HL-60 (cell line): ENCODE measurements at regions not wholly inside any gene's neighbourhood (a gene's known extent, or its start where the extent isn't known, plus 50 kb on each side); places are given as distances from the start of the nearest gene placed in this dataset.

Experiments
- CTCF ChIP-seq: IDR thresholded peaks from one replicate; pipeline ENCODE4 v1.5.1; 2011; ENCODE audit warnings: low read length, control low read depth, inconsistent platforms; ENCODE audit not compliant: insufficient read depth
- POLR2AphosphoS5 ChIP-seq: IDR thresholded peaks from 2 replicates; pipeline ENCODE4 v1.6.1; 2012; ENCODE audit warnings: low read depth
- REST ChIP-seq: IDR thresholded peaks from 2 replicates; pipeline ENCODE4 v1.6.1; 2012; ENCODE audit warnings: low read depth; ENCODE audit not compliant: insufficient replicate concordance
- SPI1 ChIP-seq: IDR thresholded peaks from 2 replicates; pipeline ENCODE4 v1.6.1; 2012; ENCODE audit warnings: low read depth, mild to moderate bottlenecking, borderline replicate concordance

- TF ChIP-seq CTCF (no peak), REST (no peak), POLR2AphosphoS5 (no peak), SPI1 (no peak)
These were observed 145.6 kb upstream of the CDH12 start for GRCh38 chr5:22998774-22999173.
